ENCODE measurements at regions not wholly inside any gene's neighbourhood (a gene's known extent, or its start where the extent isn't known, plus 50 kb on each side); places are given as distances from the start of the nearest gene placed in this dataset.

GRCh38 chr5:173457482-173457881 lies 129.3 kb upstream of the STC2 start:
- TF ChIP-seq FOXM1 (IDR thresholded peaks at IDR 0.05; ENCODE audit: low read depth) (no peak), CTCF (IDR thresholded peaks at IDR 0.05) (no peak), RFX5 (IDR thresholded peaks at IDR 0.05; ENCODE audit: low read length) (no peak), YY1 (IDR thresholded peaks at IDR 0.05; ENCODE audit: low read depth) (no peak), TAF1 (IDR thresholded peaks at IDR 0.05; ENCODE audit: borderline replicate concordance, low read depth, low read length) (no peak), RAD21 (IDR thresholded peaks at IDR 0.05; ENCODE audit: low read length) (no peak), REST (IDR thresholded peaks at IDR 0.05; ENCODE audit: low read depth, low read length) (no peak), RXRA (IDR thresholded peaks at IDR 0.05; ENCODE audit: borderline replicate concordance, low read depth) (no peak), USF2 (IDR thresholded peaks at IDR 0.05; ENCODE audit: borderline replicate concordance, low read depth, low read length) (no peak), SMC3 (IDR thresholded peaks at IDR 0.05; ENCODE audit: low read depth, low read length) (no peak), USF1 (IDR thresholded peaks at IDR 0.05; ENCODE audit: borderline replicate concordance, low read depth) (no peak), MEF2A (IDR thresholded peaks at IDR 0.05; ENCODE audit: borderline replicate concordance, low read depth) (no peak)
